ENCODE measurements at regions not wholly inside any gene's neighbourhood (a gene's known extent, or its start where the extent isn't known, plus 50 kb on each side); places are given as distances from the start of the nearest gene placed in this dataset.

DNA sequence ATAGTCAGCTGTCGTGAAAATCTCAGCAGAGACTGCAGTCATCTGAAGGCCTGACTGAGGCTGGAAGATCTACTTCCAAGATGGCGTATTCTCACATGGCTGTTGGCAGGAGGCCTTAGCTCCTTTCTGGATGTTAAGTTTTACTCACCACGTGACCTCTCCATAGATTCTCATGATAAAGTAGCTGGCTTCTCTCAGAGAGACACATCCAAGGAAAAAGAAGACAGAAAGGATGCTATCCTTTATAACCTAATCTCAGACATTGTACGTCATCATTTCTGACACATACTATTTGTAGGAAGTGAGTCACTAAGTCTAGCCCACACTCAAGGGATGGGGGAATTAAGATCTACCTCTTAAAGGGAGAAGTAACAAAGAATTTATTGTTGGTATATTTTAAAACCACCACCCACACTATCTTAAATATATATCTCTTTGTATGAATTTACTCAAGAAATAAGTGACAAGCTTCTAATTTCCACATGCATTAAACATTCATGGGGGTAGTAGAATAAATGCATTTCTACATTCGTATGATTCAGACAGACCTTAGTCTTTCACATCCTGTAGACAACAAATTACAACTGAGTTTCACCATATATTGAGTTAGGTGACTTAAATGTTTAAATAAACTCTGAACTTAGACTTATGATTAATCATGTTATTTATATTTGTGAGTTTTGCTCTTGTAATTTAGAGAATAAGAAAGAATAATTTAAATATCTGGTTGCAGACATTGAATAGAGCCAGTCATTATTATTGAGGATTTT lies 411.0 kb downstream of the LRIG3 start:
- H3K27me3 Mint-ChIP-seq, result no peaks in the 10 kb centered on the region
- H3K4me3 Mint-ChIP-seq, result no peak overlapping the region
- no peaks in the 10 kb centered on the region for H3K36me3 Mint-ChIP-seq
- no peak overlapping the region for H3K27ac Mint-ChIP-seq
- H3K9me3 Mint-ChIP-seq, result peaks cover 6% of the 10 kb centered on the region
- H3K4me1 Mint-ChIP-seq, result no peaks in the 10 kb centered on the region

DNA sequence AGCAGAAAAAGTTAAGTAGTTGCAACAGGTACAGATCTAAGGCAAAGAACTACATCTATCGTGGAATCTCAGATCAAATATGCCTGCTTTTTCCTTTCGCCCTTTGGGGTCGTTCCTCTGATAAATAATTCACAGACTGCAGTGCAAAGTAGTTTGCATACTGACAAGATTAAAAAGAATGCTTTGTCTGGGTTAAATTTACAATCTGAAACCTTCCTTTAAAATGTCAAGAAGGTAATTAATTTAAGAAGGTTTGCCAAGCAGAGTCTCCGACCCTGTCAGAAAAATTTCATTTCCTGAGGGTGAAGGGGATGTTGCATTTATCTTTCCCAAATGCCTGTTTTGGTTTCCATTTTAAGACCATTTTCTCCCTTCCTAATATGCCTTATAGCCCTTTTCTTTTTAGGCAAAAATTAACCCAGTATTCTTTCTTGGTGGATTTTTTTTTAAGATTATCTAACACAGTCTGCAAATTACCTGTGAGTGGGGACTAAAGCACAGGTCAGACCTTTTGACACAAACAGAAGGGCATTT lies 406.9 kb downstream of the LRIG3 start:
- no peaks in the 10 kb centered on the region for H3K27me3 Mint-ChIP-seq
- H3K36me3 Mint-ChIP-seq, result no peaks in the 10 kb centered on the region
- H3K9me3 Mint-ChIP-seq, result peaks cover 15% of the 10 kb centered on the region
- H3K4me1 Mint-ChIP-seq, result no peaks in the 10 kb centered on the region
- H3K27ac Mint-ChIP-seq, result no peak overlapping the region
- H3K4me3 Mint-ChIP-seq, result no peak overlapping the region

DNA sequence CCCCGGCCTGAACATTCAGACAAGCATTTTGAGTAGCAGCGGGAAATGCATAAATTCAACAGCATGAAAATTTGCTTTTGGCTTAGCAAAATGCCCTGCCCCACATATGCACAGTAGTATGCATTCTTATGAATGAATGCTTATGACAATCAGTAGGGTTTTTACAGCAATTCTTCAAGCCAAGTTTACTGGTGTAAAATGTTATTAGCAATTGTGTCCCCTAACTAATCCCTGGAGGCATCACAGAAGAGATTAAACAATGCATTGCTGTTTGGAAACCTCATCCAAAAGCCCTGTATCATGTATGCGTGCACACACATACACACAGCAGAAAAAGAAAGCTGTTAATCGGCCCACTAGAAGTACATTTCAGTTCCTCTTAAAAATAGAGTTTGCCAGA lies 406.5 kb downstream of the LRIG3 start:
- no peaks in the 10 kb centered on the region for H3K4me1 Mint-ChIP-seq
- H3K9me3 Mint-ChIP-seq, result peaks cover 19% of the 10 kb centered on the region
- H3K4me3 Mint-ChIP-seq, result no peak overlapping the region
- H3K27me3 Mint-ChIP-seq, result no peaks in the 10 kb centered on the region
- no peaks in the 10 kb centered on the region for H3K36me3 Mint-ChIP-seq
- H3K27ac Mint-ChIP-seq, result no peak overlapping the region

DNA sequence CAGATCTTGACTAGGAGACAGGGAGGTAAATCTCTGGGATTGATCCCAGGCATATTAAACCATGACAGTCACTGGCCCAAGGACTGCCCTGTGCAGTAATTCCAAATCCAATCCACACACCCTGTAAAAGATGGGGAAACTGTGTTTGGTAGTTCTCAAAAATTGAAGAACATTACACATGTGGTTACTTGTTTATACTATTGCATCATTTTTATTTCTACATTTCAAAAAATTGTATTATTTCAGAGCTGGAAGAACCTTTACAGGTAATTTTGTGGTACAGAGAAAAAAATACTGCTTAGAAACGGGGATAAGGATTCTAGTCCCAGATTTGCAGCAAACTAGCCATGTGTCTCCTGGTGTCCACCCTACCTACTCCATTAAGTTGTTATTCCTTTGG lies 400.5 kb downstream of the LRIG3 start:
- H3K4me1 Mint-ChIP-seq, result no peaks in the 10 kb centered on the region
- H3K4me3 Mint-ChIP-seq, result no peak overlapping the region
- no peaks in the 10 kb centered on the region for H3K27me3 Mint-ChIP-seq
- no peaks in the 10 kb centered on the region for H3K36me3 Mint-ChIP-seq
- peaks cover 25% of the 10 kb centered on the region for H3K9me3 Mint-ChIP-seq
- H3K27ac Mint-ChIP-seq, result no peak overlapping the region

DNA sequence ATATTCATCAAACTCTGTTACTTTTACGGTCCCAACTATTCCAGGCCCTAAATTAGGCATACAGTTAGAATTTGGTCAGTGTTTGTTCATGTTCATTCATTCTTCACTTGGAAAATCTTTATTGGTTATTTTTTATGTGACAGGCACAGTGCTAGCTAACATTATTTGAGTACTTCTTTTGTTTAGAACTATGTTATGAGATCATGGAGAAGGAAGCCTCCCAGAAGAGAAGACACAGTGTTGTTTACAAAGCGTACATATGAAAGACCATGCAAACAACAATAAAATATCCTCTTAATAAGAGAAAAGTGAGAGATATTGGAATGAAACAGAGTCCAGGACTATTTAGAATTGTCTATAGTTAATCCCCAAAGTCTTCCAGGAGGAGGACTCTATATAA lies 399.2 kb downstream of the LRIG3 start:
- Mint-ChIP-seq H3K36me3 (no peaks in the 10 kb centered on the region), H3K27ac (no peak overlapping the region), H3K27me3 (no peaks in the 10 kb centered on the region), H3K4me3 (no peak overlapping the region), H3K4me1 (no peaks in the 10 kb centered on the region), H3K9me3 (peaks cover 25% of the 10 kb centered on the region)

DNA sequence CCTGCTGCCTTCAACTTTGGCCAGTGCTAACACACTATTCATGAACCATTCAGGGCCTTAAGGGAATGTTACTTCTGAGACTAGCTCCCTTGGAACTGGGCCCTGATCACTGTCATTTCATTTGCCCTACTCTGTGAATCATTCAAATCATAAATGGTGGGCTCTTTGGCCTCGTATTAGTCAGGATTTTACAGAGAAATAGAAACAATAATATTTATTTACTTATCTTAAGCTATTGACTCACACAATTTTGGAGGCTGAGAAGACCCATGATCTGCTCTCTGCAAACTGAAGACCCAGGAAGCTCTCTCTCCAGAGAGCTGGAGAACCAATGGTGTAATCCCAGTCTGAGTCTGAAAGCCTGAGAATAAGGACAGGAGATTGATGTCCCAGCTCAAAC lies 398.5 kb downstream of the LRIG3 start:
- Mint-ChIP-seq H3K36me3 (no peaks in the 10 kb centered on the region), H3K4me3 (no peak overlapping the region), H3K27me3 (no peaks in the 10 kb centered on the region), H3K4me1 (no peaks in the 10 kb centered on the region), H3K27ac (no peak overlapping the region), H3K9me3 (peaks cover 18% of the 10 kb centered on the region)

DNA sequence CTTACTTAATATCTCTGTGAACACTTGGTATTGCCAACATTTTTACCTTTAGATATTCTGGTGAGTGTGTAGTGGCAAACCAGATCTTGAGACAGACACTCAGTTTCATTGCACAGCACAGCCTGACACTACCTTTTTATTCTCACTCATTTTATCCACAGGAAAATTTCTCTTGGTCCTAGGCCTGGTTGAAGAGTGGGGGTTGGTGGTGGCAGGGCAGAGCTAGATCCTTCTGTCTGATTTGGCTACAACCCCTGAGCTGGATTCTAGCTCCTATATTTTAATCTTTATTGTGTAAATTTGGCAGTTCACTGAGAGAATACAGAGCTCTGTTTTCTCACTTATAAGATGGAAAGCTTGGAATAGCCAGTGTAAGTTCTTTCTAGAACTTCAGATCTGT lies 396.9 kb downstream of the LRIG3 start:
- Mint-ChIP-seq H3K27ac (no peak overlapping the region), H3K27me3 (no peaks in the 10 kb centered on the region), H3K4me3 (no peak overlapping the region), H3K4me1 (no peaks in the 10 kb centered on the region), H3K36me3 (no peaks in the 10 kb centered on the region), H3K9me3 (peaks cover 11% of the 10 kb centered on the region)

DNA sequence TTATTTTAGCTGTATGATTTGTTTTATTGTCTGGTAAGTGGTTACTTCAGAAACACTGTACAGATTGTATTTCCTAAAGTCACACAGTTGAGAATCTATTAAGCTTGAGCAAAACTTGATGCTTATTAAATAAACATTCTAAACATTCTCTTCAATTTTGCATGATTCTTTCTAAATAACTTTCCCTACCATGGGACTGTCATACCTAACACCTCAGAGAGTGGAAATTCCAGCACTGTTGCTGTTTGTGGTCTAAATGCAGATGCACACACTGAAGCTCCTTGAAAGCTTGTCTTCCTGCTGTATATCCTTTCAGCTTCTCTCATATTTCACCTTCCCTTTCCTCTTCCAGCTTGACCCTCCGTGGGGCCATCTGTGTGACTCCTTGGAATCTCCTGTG lies 392.0 kb downstream of the LRIG3 start:
- H3K36me3 Mint-ChIP-seq, result no peaks in the 10 kb centered on the region
- no peak overlapping the region for H3K4me3 Mint-ChIP-seq
- no peaks in the 10 kb centered on the region for H3K4me1 Mint-ChIP-seq
- peaks cover 3% of the 10 kb centered on the region for H3K27me3 Mint-ChIP-seq
- H3K27ac Mint-ChIP-seq, result no peak overlapping the region
- H3K9me3 Mint-ChIP-seq, result no peaks in the 10 kb centered on the region

DNA sequence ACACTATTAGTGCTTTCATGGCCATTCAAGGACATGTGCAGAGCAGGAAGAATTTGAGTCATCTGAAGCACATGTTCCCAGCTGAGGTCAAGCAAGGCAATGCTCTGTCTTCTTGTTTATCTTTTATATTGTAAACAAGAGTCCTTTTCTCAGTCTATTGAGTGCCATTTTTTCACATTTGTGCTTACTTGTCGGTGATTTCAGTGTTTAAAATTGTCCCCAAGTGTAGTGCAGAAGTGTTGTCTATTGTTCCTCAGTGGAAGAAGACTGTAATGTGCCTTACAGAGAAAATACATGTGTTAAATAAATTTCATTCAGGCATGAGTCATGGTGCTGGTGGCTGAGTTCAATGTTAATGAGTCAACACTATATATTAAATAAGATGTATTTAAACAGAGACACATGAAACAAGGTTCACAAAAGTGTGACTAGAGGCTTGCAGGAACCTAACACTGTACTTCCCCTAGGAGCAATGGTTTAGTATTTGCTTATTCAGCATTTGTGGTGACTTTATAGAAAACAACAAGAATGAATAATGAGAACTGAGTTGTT lies 391.1 kb downstream of the LRIG3 start:
- no peaks in the 10 kb centered on the region for H3K4me1 Mint-ChIP-seq
- peaks cover 3% of the 10 kb centered on the region for H3K27me3 Mint-ChIP-seq
- H3K4me3 Mint-ChIP-seq, result no peak overlapping the region
- no peaks in the 10 kb centered on the region for H3K36me3 Mint-ChIP-seq
- no peaks in the 10 kb centered on the region for H3K9me3 Mint-ChIP-seq
- H3K27ac Mint-ChIP-seq, result no peak overlapping the region

DNA sequence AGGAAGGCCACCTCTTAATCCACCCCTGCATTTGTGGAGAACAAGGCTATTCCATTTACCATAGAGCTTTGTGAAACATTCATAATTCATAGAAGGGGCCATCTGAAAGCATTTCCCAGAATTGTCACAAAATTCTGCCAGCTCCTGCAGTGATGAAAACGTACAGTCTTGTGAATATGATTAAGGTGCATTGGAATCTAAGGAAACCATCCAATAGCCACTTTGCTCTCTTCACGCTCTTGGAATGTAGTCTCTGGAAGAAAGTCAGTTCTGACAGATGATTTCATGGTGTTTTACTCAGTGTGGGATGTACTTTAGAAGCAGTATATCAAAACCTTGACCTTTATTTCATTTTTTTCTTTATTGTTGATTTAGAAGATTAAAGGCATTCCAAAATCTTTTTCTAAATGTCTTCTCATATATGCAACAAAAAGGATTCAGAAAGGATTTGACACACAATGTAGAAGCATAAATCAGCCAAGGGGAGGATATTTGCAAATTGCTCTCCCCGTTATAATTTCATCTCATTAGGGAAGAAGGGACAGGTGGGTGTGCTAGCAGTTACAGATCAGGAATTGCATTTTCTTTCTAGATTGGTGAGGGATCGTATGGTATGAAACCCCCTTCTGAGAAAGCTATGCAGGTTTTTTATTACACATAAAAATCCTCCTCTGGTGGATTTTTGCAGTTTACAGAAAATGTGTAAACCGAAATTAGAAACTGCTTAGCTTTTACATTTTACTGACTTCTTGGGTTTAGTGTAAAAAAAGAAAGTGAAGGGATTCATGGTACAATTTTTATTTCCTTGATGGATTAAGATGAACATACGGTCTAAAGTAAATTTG lies 390.2 kb downstream of the LRIG3 start:
- H3K9me3 Mint-ChIP-seq, result no peaks in the 10 kb centered on the region
- H3K27me3 Mint-ChIP-seq, result peaks cover 3% of the 10 kb centered on the region
- no peaks in the 10 kb centered on the region for H3K36me3 Mint-ChIP-seq
- H3K4me3 Mint-ChIP-seq, result no peak overlapping the region
- no peak overlapping the region for H3K27ac Mint-ChIP-seq
- no peaks in the 10 kb centered on the region for H3K4me1 Mint-ChIP-seq

DNA sequence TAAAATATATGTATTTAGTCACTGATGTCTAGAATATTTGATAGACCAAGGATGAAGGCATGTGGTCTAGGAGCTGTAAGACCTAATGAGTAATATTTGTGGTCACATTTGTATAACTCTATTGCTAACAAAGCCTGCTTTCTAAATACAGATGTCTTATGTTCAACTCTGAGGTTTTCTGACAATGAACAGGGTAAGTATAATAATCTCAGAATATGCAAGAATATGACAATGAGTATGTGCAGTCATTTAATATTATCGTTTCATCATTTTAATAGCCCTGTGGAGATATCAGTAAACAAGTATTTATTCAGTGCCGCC lies 389.6 kb downstream of the LRIG3 start:
- H3K9me3 Mint-ChIP-seq, result no peaks in the 10 kb centered on the region
- no peaks in the 10 kb centered on the region for H3K4me1 Mint-ChIP-seq
- peaks cover 3% of the 10 kb centered on the region for H3K27me3 Mint-ChIP-seq
- no peak overlapping the region for H3K4me3 Mint-ChIP-seq
- H3K27ac Mint-ChIP-seq, result no peak overlapping the region
- H3K36me3 Mint-ChIP-seq, result no peaks in the 10 kb centered on the region

DNA sequence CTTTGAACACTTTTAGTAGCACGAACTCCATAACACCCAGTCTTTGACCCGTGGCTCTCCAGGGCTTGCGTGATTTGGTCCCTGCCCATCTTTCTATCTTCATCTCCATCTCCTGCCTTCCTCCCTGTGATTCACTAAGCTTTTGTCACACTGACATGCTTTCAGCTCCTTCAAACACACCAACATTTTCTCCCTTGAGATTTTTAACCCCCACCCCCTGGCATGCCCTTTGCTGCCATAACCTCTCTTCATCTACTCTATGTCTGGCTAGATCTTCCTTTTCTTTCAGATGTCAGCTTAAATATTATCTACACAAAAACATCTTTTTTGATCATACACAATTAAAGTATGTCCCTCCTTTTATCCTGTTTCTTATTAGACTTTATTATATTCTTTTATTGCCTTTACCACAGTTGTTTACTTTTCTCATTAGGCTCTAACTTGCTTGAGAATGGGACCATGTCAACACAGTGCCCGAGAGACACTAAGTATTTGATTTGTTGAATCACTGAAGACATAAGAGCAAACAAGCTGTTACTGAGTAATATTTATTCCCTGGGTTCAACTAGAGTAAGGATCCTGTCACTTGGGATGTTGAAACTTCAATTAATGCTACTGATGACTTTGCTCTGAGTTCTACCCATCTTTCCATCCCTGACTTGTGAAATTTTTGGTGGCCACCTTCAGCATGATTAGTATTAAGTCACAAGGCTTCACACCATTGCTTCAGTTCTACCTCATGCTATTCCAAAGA lies 387.3 kb downstream of the LRIG3 start:
- H3K36me3 Mint-ChIP-seq, result no peaks in the 10 kb centered on the region
- no peak overlapping the region for H3K27ac Mint-ChIP-seq
- no peak overlapping the region for H3K4me3 Mint-ChIP-seq
- H3K27me3 Mint-ChIP-seq, result peaks cover 3% of the 10 kb centered on the region
- no peaks in the 10 kb centered on the region for H3K4me1 Mint-ChIP-seq
- H3K9me3 Mint-ChIP-seq, result no peaks in the 10 kb centered on the region

DNA sequence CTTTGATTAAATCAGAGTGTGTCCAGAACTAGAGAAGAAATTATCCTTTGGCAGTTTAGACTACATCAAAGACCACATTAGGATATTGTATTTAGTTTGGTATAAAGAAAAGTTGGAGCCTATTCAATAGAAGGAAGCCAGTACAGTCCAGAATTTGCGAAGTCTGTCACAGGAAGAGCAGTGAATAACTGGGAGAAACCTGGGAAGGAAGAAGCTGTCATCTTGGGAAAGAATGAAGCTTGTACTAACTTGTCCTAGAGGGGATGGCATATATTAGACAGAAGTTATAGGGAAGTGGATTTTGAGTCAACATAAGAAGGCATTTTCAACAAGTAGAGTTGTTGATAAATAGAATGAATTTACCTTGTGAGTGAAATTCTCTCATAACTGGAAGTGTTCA lies 386.7 kb downstream of the LRIG3 start:
- Mint-ChIP-seq H3K9me3 (no peaks in the 10 kb centered on the region), H3K27ac (no peak overlapping the region), H3K4me1 (no peaks in the 10 kb centered on the region), H3K4me3 (no peak overlapping the region), H3K27me3 (peaks cover 3% of the 10 kb centered on the region), H3K36me3 (no peaks in the 10 kb centered on the region)

DNA sequence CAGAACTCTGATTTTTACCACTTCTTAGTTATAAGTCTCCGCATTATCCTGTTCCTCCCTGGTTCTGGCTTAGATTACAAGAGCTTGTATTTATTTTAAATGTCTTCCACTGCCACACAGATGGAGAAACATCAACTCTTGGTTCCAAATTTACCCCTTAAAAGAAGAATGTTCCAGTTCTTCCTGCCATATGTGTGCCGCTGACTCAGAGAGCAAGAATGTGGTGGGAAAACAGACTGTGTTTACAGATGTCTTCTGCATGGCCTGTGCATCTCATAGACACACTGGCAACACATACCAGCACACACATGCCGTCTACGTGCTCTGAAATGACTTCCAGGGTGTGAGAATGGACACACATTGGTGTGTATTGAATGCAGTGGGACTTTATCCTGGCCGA lies 383.0 kb downstream of the LRIG3 start:
- Mint-ChIP-seq H3K27me3 (no peaks in the 10 kb centered on the region), H3K36me3 (no peaks in the 10 kb centered on the region), H3K9me3 (no peaks in the 10 kb centered on the region), H3K27ac (no peak overlapping the region), H3K4me3 (no peak overlapping the region), H3K4me1 (no peaks in the 10 kb centered on the region)

DNA sequence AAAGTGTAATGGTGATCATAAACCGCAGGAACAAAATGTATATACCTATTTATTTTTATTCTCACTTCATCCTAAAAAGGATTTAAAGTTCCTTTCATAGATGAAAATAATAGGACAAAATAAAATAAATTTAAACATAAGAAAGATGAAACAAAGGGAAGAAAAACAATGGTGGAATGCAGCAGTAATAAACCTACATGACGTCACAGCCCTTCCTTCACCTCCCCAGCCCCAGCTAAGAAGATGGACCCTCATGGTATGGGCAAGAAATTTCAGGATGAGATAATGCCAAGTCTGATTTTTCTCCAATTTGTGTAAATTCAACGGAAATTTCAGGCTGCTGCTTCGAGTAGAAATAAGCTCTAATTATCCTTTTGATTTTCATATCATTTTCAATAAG lies 381.0 kb downstream of the LRIG3 start:
- Mint-ChIP-seq H3K36me3 (no peaks in the 10 kb centered on the region), H3K9me3 (no peaks in the 10 kb centered on the region), H3K4me1 (no peaks in the 10 kb centered on the region), H3K4me3 (no peak overlapping the region), H3K27me3 (no peaks in the 10 kb centered on the region), H3K27ac (no peak overlapping the region)

Data from activated naive CD4-positive, alpha-beta T cell treated with anti-CD3 and anti-CD28 coated beads, Interleukin-2, amount 50 U/mL, for 24 hours (primary cell).